ENCODE measurements at regions not wholly inside any gene's neighbourhood (a gene's known extent, or its start where the extent isn't known, plus 50 kb on each side); places are given as distances from the start of the nearest gene placed in this dataset.

- TF ChIP-seq CTCF (IDR thresholded peaks at IDR 0.05) (no peak), POLR2A (IDR thresholded peaks at IDR 0.05) (no peak)
Observed at GRCh38 chr12:88729196-88729595, 148.9 kb upstream of the KITLG start.

All from lower leg skin (tissue), 3 donors.